ENCODE measurements at regions not wholly inside any gene's neighbourhood (a gene's known extent, or its start where the extent isn't known, plus 50 kb on each side); places are given as distances from the start of the nearest gene placed in this dataset.
"Not testable (repeated sequence)": the region's sequence is repeated elsewhere in the genome, so short reads cannot be mapped to it uniquely, and the experiment has no call there.

DNA sequence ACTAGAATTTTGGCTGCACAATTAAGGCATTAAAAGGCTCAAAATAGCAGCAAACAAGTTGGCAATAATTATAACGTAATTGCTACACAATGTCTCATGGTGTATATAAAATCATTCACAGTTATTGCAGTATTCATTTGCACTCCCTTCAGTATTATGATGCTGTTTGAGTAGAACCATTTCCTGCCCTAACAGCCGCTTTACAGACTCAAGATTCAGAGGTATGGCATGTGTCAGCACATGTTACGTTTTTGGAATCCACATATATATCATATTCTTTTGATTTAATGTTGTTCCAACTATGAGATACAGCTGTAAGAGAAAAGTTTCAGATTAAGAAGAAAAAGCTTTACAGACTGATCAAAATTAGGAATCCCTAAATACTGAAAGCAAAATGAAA lies 56.3 kb upstream of the NCKAP5 start:
- DNase-seq = no peak

DNA sequence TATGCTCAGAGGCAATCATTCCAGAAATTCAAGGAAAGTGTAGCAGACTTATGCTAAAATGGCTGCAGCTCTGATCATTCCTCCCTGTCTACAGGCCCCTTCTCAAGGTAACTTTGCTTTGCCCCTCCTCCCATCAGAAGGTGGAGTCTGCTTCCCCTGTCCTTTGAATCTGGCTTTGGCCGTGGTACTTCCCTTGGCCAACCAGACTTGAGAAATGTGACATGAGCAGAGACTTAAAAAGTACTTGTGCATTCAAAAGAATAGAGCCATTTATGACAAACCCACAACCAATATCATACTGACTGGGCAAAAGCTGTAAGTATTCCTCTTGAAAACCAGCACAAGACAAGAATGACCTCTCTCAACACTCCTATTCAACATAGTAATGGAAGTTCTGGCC lies 59.5 kb upstream of the NCKAP5 start:
- no peak for DNase-seq

DNA sequence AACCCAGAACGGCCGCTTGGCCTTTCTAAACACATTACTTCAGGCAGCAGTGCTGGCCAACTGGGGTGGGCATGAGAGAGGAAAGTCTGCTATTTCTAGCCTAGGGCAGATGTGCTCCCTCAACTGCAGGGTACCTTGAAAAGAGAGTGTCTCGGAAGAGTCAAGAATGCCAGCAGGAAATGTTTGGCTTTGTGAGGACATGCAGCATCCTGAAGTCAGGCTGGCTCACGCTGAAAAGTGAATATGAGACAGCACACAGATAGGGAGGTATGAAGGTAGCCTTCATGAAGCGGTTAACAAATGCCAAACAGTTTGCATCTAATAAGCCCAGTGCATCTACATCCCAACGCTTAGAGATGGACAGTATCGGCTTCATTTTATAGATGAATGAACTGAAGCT lies 65.0 kb upstream of the NCKAP5 start:
- no peak for DNase-seq

DNA sequence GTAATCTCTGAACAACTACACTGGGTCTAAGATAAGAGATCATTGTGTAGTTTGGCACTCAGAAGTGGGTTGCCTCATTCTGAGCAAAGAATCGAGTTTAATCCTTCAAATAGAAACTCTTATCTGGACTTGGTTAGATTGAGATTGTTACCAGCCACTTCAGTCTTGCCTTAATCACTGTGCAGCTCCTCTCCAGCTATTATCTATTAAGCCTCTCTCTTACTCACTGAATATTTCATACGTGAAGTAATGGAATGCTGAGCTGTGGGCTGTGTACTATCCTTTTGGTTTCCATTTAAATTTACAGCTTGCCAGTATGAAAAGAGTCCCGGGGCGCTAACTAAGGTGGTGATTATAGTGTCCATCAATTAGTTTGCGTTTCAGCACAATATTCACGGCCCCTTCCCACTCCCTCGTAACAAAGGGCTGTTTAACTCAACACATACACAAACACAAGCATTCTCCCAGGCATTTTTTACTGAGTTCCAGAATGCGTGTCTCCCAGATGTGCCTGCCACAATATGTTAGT lies 65.7 kb upstream of the NCKAP5 start:
- DNase-seq = no peak

DNA sequence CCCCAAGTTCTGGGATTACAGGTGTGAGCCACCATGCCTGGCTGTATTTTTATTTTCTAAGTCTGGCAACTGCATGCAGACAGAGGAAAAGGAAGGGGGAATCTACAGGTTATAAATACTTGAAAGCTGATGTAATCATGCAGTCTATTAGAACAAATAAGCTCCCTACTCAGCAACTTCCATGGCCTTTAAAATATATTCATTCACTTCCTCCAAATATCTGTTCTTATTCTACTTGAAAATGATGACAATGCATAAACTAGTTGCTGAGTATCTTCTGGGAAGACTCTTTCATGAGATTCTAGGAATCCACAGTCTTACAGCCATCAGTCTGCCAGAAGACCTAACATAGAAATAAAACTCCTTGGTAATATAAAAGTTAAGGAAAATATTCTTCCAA lies 66.9 kb upstream of the NCKAP5 start:
- DNase-seq = no peak

DNA sequence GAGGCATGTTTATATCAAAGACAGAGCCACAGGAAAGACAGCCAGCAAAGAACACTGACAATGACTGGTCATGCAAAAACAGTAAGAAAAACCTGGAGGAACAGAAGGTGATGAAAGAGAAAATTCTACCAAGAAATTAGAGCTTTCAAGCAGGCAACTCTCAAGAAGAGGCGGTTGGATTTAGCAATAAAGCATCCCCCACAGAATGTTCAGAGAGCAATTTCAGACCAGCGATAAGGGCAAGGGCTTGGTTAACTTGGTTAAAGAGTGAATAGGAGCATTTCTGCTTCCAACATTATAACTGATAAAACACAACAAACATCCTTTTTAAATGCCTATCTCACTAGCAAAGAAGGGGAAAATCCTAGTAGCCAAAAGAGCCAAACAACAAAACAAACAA lies 68.0 kb upstream of the NCKAP5 start:
- DNase-seq = no peak

DNA sequence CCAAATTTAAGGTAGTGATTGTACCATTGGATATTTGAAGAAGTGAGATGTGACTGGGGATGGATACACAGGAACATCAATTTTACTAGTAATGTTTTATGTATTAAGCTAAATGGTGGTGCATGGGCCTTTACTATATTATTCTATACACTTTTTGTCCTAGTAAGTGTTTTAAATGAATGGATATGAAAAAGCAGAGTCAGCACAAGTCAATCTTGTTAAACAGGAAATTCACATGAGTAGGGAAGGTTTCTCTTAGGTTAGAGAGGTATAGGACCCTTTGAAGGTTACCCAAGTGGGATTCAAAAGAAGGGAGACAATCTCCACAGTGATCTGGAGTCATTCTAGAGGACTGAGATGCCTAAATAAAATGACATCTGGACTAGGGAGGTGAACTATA lies 71.8 kb upstream of the NCKAP5 start:
- no peak for DNase-seq

DNA sequence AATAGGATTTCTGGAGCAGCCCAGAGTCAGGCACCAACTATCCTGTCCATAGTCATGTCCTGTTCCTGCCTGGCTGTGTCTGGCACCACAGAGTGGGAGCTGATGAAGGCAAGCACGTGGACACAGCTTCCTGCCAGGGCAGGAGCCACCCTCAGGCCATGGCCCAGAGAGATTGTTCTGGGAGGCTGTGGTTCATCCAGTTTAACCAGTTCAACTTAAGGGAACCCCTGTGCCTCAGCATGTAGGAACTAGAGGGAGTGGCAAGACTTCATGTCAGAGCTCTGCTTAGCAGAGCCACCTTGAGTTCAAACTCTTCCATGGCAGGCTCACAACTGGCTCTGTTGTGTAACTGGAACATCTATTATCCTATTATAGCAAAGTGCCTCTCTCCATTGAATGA lies 73.2 kb upstream of the NCKAP5 start:
- DNase-seq = no peak

DNA sequence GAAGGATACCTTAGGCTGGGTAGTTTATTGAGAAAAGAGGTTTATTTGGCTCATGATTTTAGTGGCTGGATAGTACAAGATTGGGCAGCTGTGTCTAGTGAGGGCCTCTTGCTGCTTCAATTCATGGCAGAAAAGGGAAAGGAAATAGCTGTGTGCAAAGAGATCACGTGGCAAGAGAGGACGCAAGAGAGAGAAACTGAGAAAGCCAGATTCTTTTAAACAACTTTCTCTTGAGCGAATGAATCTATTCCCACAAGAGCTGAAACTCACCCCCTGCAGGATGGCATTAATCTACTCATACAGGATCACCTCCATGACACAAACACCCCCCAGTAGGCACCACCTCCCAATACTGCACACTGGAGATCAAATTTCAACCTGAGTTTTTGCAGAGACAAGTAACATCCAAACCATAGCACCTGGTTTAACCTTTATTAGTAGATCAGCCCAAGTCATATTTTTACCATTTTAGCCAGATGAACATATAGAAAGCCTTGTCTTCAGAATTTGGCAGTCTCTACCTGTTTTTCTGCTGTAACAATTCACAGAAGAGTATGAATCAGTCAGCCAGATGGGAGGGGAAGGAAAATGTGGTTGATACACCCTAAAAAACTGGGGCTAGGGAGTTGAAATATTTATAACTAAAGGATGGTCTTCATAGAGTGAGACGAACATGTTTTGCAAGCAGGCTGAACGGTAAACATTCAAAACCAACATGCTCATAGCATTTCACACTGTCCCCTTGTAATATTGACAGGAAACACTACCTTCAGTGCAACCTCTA lies 73.9 kb upstream of the NCKAP5 start:
- DNase-seq = no peak

DNA sequence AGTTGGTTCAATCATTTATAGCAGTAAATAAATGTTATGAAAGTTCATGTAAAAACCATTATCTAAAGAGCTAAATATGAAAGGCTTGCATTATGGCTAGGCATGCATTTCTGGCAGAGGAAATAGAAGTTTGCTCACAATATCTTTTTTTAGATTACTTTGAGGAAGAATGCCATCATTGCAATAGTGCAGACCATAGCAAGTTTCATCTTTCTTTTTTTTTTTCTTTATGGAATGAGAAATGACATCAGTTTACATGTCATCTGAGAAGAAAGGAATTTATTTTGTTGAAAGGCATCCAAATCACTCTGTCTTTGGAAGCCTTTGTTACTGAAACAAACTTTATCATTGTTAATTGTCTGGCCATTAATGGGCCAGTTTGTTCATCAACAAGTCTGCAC lies 74.5 kb upstream of the NCKAP5 start:
- no peak for DNase-seq

DNA sequence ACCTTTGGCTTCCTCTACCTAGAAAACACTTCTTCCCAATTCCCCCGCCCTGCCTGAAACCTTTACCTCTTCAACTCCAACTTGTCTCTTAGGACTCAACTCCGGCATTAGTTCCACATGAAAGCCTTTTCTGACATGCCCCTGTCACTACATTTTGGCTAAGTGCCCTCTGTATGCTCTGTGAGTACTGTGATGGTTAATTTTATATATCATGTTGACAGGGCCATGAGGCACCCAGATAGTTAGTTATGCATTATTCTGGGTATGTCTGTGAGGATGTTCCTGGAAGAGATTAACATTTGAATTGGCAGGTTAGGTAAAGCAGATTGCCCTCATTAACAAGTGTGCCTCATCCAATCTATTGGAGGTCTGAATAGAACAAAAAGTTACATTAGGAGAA lies 75.6 kb upstream of the NCKAP5 start:
- no peak for DNase-seq

DNA sequence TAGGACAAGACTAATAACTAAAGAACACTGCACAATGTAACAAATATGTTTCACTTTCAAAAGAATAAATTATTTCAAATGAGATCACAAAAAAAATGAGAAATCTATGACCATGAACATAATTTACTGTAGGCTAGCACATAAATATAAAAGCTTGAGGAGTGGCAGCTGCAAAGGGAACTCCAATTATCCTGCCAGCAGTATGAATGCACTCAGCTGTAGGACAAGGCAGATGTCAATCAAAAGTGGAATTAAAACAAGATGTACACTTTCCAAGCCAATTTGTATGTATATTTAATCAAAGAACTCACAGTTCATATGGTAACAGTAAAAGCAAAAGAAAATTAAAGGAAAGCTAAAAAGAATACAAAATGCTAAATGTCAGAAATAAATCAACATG lies 76.6 kb upstream of the NCKAP5 start:
- no peak for DNase-seq

DNA sequence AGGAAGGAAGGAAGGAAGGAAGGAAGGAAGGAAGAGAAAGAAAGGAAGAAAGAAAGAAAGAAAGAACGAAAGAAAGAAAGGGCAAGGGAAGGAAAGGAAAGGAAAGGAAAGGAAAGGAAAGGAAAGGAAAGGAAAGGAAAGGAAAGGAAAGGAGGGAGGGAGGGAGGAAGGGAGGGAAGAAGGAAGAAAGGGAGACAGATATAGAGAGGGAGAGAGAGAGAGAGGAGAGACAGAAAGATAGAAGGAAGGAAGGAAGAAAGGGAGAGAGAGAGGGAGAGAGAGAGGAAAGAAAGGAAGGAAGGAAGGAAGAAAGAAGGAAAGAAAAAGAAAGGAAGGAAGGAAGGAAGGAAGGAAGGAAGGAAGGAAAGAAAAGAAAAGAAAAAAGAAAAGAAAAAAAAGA lies 79.1 kb upstream of the NCKAP5 start:
- not testable (repeated sequence) for DNase-seq

DNA sequence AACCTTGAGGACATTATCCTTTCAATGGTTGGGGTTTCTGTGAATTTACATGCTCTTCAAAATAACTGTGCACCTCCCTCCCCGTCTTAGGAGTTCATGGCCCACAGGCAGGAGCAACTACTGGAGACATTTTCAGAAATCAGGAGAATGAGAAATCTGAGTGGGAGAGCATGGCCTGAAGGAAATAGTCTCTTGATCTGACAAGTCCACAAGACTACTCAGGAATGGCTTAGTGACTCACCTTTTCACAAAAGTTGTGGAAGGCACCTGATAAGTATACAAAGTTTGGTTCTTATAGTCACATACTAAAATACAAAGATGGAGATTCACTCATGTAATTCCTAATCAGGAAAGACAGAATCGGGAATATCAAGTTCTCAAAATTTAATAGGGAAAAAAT lies 83.6 kb upstream of the NCKAP5 start:
- DNase-seq = no peak

DNA sequence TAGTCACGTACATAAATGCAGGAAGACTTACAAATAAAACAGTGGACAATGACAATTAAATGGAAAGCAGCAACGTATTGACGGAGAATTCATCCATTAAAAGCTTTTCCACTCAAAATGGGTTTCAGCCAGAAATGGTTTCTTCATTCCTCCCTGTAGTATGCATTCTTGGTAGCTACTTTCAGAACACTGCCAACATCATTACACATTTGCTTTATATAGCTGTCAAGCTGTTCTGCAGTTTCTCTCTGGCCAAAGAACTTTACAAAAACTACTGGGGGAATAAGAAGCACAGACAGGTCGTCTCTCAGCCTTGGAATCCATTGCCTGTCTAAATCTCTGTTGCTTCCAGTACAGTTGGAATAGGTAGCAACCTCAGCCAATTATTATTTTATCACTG lies 84.1 kb upstream of the NCKAP5 start:
- DNase-seq = no peak

DNA sequence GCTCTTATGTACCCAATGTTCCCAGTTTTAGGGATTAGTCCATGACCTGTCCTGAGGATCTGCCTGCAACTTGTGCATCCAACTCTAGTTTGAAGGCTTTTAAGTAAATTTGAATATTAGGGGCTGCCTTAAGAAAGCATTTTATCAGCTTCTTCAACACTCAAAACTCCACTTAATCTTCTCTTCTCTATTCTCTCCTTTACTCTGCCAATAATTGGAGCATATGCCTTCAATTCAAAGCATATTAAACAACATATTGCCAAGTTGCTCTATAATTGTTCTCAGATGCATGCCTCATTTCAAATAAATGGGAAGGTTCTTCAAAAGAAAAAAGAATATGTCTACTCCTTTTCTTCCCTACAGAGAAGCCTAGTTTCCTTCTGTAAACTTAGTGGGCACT lies 84.8 kb upstream of the NCKAP5 start:
- DNase-seq = no peak

DNA sequence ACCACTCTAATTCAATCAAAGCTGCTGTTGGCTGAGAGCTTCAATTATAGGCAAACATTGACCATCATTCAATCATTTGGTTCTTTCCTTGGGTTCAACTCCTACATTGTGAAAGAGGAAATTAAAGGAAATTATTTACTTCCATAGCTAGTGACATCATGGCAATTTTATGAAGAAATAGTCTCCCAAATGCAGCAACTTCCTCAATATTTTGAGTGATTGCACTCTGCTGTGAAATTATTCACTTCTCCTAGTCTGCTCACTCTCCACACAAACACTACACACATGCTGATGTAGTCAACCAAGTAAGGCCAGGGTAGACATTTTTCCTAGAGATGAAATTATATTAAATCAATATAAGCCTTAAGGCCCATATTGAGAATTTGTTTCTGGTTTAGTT lies 86.7 kb upstream of the NCKAP5 start:
- DNase-seq = no peak

DNA sequence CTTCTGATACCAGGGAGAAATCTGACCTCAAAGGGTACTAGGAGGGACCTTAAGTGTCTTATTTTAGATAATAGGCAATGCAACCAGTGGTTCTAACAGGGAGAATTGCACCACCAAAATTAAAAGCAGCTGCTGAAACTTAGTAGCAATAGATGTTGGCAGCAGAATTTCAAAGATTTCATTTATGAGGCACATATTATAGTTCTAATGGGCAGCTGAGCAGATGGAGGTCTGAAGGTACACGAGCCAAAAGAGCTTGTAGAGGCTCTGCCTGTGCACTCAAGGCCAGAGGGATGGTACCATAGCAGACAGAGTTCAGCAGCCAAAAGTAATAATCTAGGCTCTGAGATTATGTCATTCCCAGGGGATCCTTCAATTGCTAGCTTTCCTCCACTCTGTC lies 87.3 kb upstream of the NCKAP5 start:
- no peak for DNase-seq

DNA sequence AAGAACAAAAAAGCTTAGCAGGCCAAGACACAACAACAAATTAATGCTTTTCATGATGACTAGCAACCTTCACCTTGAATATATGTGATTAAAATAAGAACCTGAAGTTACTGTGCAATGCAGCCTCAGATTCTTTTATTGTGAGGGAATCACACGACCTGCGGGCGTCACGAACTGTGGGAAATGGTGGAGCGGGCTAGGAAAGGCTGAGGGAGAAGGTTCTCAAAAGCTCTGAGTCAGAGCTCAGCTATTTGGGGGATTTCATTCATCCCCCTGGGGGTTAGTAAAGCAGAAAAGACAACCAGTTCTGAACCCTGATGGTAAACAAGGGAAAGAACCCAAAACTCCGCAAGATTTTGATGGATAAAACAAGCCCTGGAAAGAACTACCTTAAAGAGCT lies 89.3 kb upstream of the NCKAP5 start:
- DNase-seq = no peak

DNA sequence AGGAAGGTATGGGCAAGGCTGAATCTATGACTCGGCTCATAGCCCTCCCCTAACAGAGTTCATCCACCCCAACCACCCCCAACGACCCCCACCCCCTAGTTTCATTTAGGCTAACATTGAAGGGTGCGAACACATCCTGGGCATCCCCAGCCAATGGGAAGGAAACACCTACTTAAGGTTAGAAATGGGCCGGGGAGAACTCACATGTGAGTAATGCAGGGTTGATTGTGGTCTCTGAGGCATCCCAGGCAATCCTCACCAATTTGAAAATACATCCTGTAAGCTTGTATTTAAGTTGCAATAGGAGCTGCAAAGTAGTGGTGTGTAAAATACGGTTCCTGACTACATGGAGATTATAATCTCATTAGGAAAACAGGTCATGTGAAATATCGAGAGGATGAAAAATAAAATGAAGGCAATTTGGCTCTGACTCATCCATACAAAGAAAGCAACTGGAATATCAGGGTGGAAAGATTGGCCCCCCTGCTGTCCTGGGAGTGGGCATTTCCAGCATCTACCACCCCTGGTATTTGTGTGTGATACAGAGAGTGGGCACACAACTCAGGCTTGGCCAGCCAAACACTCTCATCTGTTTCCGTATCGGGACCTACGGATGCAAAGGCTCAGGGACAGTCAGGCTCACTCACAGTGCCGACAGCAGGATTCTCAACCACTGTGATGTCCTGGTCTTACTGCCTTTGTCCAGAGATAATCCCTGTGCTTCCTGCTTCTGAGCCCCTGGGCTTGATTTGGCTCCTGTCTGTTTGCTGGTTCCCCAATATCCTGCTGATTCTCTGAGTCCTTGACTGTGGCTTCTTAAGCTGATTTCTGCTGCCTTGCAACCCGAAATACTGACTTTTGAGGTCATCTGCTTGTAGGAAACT lies 90.0 kb upstream of the NCKAP5 start:
- no peak for DNase-seq

DNA sequence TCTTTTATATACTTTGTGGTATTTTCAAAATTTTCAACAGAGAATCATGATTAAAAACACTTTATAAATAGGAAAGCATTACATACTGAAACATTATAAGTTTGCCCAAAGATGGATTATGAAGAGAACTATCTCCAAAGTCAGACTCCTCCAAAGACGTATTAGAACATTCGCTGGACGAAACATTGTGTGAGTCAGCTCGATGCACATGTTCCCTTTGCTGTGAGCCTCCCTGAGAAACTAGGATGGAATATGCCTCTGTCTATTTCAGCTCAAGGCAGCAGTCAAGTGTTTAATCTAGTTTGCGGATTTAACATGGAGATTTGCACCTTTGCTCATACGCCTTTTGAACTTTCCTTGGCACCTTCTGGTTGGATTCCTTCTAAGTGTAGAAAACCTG lies 92.2 kb upstream of the NCKAP5 start:
- no peak for DNase-seq

DNA sequence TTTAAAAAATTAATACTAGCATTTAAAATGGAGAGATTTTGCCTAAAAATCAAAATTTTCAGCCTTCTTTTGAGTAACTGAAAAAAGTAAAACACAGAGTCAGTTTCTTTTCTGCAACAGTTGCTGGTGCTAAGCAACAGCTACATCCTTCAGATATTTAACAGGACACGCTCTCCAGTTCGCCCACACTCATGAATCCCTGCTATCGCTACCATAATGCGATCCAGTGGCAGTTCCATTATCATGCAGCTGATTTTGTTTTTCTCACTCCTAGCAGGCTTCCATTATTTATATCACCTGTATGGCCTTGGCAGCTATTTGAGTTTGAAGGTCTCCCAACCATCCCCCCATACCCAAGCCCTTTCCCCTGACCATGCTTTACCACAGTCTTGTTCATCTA lies 93.1 kb upstream of the NCKAP5 start:
- DNase-seq = no peak

DNA sequence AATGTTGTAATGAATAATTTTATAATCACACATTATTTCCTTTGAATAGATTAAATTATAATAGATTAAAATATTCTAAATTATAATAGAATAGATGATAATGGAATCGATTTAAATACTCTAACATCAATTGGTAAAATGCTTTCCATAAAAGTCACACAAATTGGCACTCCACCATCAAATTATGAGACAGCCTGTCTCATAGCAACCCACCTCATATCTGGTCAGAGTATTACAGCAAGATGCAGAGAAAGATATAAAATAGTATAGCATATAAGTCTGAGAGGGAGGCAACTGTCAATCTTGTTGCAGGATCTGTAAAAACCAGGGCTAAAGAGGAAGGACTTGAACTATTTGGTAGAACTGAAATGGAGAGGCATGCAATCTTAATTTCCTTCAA lies 98.4 kb upstream of the NCKAP5 start:
- no peak for DNase-seq

DNA sequence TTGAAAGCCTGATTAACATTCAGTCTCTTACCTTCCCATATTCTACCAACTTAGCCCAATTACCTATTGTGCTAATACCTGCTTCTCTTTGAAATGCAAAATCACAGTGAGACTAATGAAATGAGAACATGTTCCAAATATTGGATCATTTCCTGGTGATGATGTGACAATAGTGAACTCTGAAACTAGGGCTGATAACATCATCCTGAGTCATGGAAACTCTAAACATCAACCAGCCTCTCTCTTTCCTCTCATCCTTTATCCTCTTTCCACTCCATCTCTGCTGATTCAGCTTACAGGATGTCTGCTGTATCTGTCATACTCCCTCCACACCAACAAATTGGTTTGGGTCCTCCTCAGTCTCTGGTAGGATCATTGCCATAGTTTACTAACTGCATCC lies 98.8 kb upstream of the NCKAP5 start:
- no peak for DNase-seq
